CD4-positive, CD25-positive, alpha-beta regulatory T cell (primary cell): ENCODE measurements at regions not wholly inside any gene's neighbourhood (a gene's known extent, or its start where the extent isn't known, plus 50 kb on each side); places are given as distances from the start of the nearest gene placed in this dataset.
A peak's percentile ranks its signal among the peaks of the same experiment; 100 is the strongest.
"Not testable (repeated sequence)": the region's sequence is repeated elsewhere in the genome, so short reads cannot be mapped to it uniquely, and the experiment has no call there.

Source experiments
- ATAC-seq, 2 donors: fragments of 150-1000 bp; cut with Tn5 transposase; one replicate each; pipeline ENCODE4 v1.10.0; 2021; ENCODE audit warnings: low read depth in 2 of 2, moderate number of reproducible peaks in 2 of 2, moderate library complexity in 1 of 2
- DNase-seq, 3 donors: peaks; one replicate each; pipeline versions ENCODE4 v3.0.0 to v3.0.0-alpha.2; 2012 to 2022; ENCODE audit warnings: mixed read lengths in 1 of 3
- H3K27ac ChIP-seq: one replicate; pipeline ENCODE4 v1.7.0; 2013; ENCODE audit warnings: mild to moderate bottlenecking, low read length; ENCODE audit not compliant: insufficient read depth, poor library complexity, severe bottlenecking
- H3K27me3 ChIP-seq: one replicate; pipeline ENCODE4 v1.7.0; 2013; ENCODE audit warnings: low read length; ENCODE audit not compliant: control insufficient read depth, insufficient read depth
- H3K36me3 ChIP-seq: one replicate; pipeline ENCODE4 v1.7.0; 2013; ENCODE audit warnings: mild to moderate bottlenecking, low read length, moderate library complexity; ENCODE audit not compliant: control insufficient read depth, insufficient read depth
- H3K4me1 ChIP-seq: 2 replicates; pipeline ENCODE4 v1.7.0; 2013; ENCODE audit warnings: mild to moderate bottlenecking, low read length; ENCODE audit not compliant: insufficient read depth, control insufficient read depth, poor library complexity, severe bottlenecking
- H3K4me3 ChIP-seq: one replicate; pipeline ENCODE4 v1.7.0; 2013; ENCODE audit warnings: low read depth, mild to moderate bottlenecking, low read length, moderate library complexity
- H3K9me3 ChIP-seq, 2 experiments: 1 replicate in 1 of 2; 2 replicates in 1 of 2; pipeline ENCODE4 v1.7.0; 2013; ENCODE audit warnings: low read length in 2 of 2, mild to moderate bottlenecking in 1 of 2, moderate library complexity in 1 of 2; ENCODE audit not compliant: control insufficient read depth in 2 of 2
- H3K27ac Mint-ChIP-seq, 3 donors: one replicate each; pipeline ENCODE4 v1.8.0; 2020 to 2022; ENCODE audit warnings: mild to moderate bottlenecking in 3 of 3, mixed read lengths in 3 of 3, moderate library complexity in 2 of 3
- H3K27me3 Mint-ChIP-seq: one replicate; pipeline ENCODE4 v1.8.0; 2022; ENCODE audit warnings: mild to moderate bottlenecking, mixed read lengths
- H3K36me3 Mint-ChIP-seq: one replicate; pipeline ENCODE4 v1.8.0; 2020; ENCODE audit warnings: mixed read lengths
- H3K4me1 Mint-ChIP-seq, 4 donors: one replicate each; pipeline ENCODE4 v1.8.0; 2020 to 2022; ENCODE audit warnings: mixed read lengths in 4 of 4, mild to moderate bottlenecking in 1 of 4
- H3K4me3 Mint-ChIP-seq, 4 donors: one replicate each; pipeline ENCODE4 v1.8.0; 2020 to 2022; ENCODE audit warnings: mild to moderate bottlenecking in 4 of 4, mixed read lengths in 4 of 4, moderate library complexity in 3 of 4
- H3K9me3 Mint-ChIP-seq, 7 donors: one replicate each; pipeline ENCODE4 v1.8.0; 2020 to 2022; ENCODE audit warnings: mixed read lengths in 7 of 7, mild to moderate bottlenecking in 3 of 7, moderate library complexity in 2 of 7

DNA sequence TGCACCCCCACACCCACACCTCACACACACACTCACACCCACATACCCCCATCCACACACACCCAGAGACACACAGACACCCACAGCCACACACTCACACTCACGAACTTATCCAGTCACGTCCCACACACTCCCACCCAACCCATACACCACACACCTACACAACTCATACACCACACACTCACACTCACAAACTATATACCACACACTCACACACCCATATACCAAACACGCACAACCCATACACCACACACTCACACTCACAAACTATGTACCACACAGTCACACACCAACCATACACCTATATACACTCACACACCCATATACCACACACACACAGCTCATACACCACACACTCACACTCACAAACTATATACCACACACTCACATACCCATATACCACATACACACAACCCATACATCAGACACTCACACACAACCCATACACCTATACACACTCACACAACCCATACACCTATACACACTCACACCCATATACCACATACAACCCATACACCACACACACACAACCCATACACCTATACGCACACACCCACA lies 162.4 kb downstream of the TMEM121 start:
- H3K27me3 Mint-ChIP-seq, H3K27ac ChIP-seq, H3K9me3 Mint-ChIP-seq, H3K36me3 Mint-ChIP-seq, ATAC-seq, DNase-seq, H3K36me3 ChIP-seq, H3K9me3 ChIP-seq, H3K4me3 Mint-ChIP-seq, H3K4me1 ChIP-seq, H3K27me3 ChIP-seq, H3K4me3 ChIP-seq: not testable (repeated sequence)
- peak overlapping the region in 1 of 3 donors; percentile 51 for H3K27ac Mint-ChIP-seq
- peaks cover 0 to 10% (median 8%) of the 10 kb centered on the region in 4 donors for H3K4me1 Mint-ChIP-seq

DNA sequence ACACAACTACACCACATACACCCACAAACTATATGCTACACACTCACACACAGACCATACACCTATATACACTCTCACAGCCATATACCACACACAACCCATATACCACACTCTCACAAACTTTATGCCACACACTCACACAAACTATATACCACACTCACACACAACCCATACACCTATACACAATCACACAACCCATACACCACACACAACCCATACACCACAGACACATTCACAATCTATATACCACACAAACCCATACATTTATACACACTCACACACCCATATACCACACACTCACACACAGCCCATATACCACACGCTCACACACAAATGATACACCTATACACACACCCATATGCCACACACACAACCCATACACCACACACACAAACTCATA lies 163.3 kb downstream of the TMEM121 start:
- DNase-seq: no peak
- no peaks in the 10 kb centered on the region for H3K36me3 ChIP-seq
- H3K27ac ChIP-seq: no peak overlapping the region
- no peaks in the 10 kb centered on the region for H3K9me3 ChIP-seq
- H3K27ac Mint-ChIP-seq: peak overlapping the region in 1 of 3 donors; percentile 70
- H3K4me1 ChIP-seq: no peaks in the 10 kb centered on the region
- peaks cover 0 to 1% (median 0%) of the 10 kb centered on the region in 7 donors for H3K9me3 Mint-ChIP-seq
- no peaks in the 10 kb centered on the region for H3K27me3 ChIP-seq
- no peaks in the 10 kb centered on the region for H3K27me3 Mint-ChIP-seq
- H3K36me3 Mint-ChIP-seq: peaks cover 2% of the 10 kb centered on the region
- H3K4me3 ChIP-seq: no peak overlapping the region
- H3K4me3 Mint-ChIP-seq: no peak overlapping the region
- ATAC-seq: no peak
- peaks cover 0 to 11% (median 11%) of the 10 kb centered on the region in 4 donors for H3K4me1 Mint-ChIP-seq

DNA sequence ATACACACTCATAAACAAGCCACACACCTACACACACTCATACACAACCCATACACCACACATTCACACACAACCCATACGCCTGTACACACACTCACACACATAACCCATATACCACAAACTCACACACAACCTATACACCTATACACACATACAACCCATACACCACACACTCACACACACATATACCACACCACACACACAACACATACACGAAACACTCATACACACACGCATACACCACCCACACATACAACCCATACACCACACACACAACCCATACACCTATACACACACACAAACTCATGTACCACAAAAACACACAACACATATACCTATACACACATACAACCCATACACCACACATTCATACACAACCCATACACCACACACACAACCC lies 164.3 kb downstream of the TMEM121 start:
- H3K27ac Mint-ChIP-seq: peak overlapping the region in 2 of 3 donors; percentile 5 to 39
- peak overlapping the region in 1 of 4 donors; percentile 18 for H3K4me3 Mint-ChIP-seq
- Histone ChIP-seq H3K27ac (no peak overlapping the region), H3K27me3 (no peaks in the 10 kb centered on the region), H3K4me1 (no peaks in the 10 kb centered on the region), H3K4me3 (no peak overlapping the region), H3K9me3 (no peaks in the 10 kb centered on the region), H3K36me3 (no peaks in the 10 kb centered on the region)
- DNase-seq (no peak), ATAC-seq (no peak)
- peaks cover 0 to 1% (median 0%) of the 10 kb centered on the region in 7 donors for H3K9me3 Mint-ChIP-seq
- no peaks in the 10 kb centered on the region for H3K27me3 Mint-ChIP-seq
- H3K36me3 Mint-ChIP-seq: peaks cover 7% of the 10 kb centered on the region
- peaks cover 0 to 14% (median 10%) of the 10 kb centered on the region in 4 donors for H3K4me1 Mint-ChIP-seq

DNA sequence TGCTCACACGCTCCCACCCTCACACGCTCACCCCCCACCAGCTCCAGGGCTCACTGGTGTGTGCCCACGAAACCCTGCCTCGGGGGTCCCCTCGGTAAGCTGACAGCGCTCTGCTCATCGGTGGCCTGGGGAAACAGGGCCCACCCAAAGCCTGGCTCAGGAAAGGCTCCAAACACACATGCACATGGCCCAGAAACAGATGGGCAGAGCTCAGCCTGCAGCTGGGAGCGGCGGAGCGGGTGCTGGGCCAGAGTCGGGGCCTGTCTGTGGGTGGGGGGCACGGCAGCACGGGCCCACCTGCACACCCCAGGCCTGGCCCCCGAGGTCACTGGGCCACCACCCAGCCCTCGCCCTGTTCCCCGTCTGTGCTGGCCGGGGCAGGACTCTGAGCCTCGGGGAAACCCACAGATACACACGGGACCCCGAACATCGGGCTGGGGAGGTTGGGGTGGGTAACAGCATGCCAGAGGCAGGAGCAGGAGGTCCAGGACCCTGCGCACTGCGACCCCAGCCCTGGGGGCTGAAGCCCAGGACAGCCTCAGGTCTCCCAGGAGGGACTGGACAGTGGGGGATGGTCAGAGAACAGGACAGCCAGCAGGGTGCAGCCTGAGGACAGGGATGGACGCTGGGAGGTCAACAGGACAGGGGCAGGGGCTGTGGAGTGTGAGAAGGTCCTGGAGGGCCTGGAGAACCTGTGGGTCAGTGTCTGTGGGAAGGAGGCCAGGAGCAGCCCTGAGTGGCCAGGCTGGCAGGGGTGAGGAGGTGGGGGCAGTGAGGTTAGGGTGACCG lies 165.1 kb downstream of the TMEM121 start:
- H3K27me3 ChIP-seq, H3K4me3 Mint-ChIP-seq, DNase-seq, H3K9me3 ChIP-seq, H3K9me3 Mint-ChIP-seq, H3K27ac ChIP-seq, H3K36me3 ChIP-seq, H3K4me3 ChIP-seq, H3K27me3 Mint-ChIP-seq, H3K27ac Mint-ChIP-seq, H3K36me3 Mint-ChIP-seq, ATAC-seq, H3K4me1 ChIP-seq: not testable (repeated sequence)
- H3K4me1 Mint-ChIP-seq: peaks cover 0 to 14% (median 10%) of the 10 kb centered on the region in 4 donors

DNA sequence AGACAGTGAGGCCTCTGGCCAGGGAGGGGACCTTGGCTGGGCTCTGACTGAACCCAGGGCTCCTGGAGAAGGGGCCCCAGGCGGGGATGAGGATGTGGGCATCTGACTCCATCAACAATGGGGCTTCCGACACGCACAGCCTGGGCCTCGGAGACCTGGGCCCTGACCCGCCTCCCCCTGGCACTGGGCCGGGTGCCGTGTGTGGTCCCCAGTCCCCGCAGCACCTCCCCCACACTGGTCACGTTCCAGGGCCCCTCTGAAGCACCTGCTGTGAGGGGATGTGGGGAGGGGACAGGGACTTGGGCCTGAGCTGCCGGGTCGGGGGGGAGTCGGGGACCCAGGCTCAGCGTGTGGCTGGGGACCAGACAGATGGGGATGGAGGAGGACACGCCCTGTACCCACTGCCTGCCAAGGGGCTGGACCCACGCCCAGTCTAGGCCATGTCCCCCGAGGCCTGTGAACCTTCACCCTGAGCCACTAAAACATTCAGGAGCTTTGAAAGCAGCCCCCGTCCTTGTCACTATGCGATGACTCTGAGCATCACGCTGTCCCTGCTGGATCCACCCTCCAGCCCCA lies 165.8 kb downstream of the TMEM121 start:
- not testable (repeated sequence) for H3K27ac Mint-ChIP-seq, H3K9me3 Mint-ChIP-seq, H3K4me3 ChIP-seq, DNase-seq, H3K27me3 ChIP-seq, H3K36me3 Mint-ChIP-seq, H3K4me1 ChIP-seq, H3K36me3 ChIP-seq, H3K27me3 Mint-ChIP-seq, H3K27ac ChIP-seq, H3K9me3 ChIP-seq, H3K4me3 Mint-ChIP-seq
- peaks cover 0 to 14% (median 10%) of the 10 kb centered on the region in 4 donors for H3K4me1 Mint-ChIP-seq
- peak in 1 of 2 donors; percentile 10 for ATAC-seq

DNA sequence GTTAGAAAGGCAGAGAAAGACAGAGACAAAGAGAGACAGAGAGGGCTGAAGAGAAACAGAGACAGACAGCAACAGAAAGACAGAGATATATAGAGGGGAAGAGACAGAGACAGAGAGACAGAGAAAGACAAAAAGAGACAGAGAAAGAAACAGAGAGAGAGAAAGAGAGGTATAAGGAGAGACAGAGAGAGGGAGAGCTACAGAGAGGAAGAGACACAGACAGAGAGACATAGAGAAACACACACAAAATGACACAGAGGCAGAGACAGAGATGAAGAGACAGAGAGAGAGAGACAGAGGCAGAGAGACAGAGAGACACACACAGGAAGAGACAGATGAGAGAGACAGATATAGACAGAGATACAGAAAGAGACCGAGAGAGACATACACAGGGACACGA lies 168.6 kb downstream of the TMEM121 start:
- no peak overlapping the region for H3K27ac ChIP-seq
- Mint-ChIP-seq H3K36me3 (peaks cover 7% of the 10 kb centered on the region), H3K4me1 (peaks cover 0 to 14% (median 9%) of the 10 kb centered on the region in 4 donors), H3K27ac (peak overlapping the region in 1 of 3 donors; percentile 17), H3K4me3 (no peak overlapping the region), H3K9me3 (peaks cover 0 to 1% (median 0%) of the 10 kb centered on the region in 7 donors), H3K27me3 (no peaks in the 10 kb centered on the region)
- DNase-seq (no peak), ATAC-seq (no peak)
- no peaks in the 10 kb centered on the region for H3K27me3 ChIP-seq
- H3K36me3 ChIP-seq: no peaks in the 10 kb centered on the region
- H3K4me3 ChIP-seq: no peak overlapping the region
- no peaks in the 10 kb centered on the region for H3K4me1 ChIP-seq
- H3K9me3 ChIP-seq: no peaks in the 10 kb centered on the region

DNA sequence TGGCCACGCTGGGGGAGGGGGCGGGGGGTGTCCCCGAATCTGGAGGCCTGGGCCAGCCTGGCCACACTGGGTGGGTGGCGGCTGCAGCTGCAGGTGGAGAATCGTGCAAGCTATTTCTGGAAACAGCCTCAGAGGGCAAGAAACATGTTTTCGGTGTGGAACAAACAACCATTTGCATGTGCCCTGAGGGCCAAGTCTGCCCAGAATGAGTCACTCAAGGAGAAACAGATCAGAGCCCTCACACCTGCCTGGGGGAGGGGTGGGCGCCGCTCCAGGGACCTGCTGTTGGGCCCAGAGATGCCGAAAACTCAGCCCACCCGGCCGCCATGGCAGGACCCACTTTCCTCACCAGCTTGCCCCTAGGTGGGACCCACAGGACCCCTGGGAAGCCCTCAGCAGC lies 170.0 kb downstream of the TMEM121 start:
- H3K4me1 ChIP-seq, H3K9me3 ChIP-seq, DNase-seq, H3K36me3 Mint-ChIP-seq, H3K27ac Mint-ChIP-seq, H3K27me3 ChIP-seq, H3K27me3 Mint-ChIP-seq, H3K4me3 ChIP-seq, H3K4me3 Mint-ChIP-seq, H3K27ac ChIP-seq, H3K9me3 Mint-ChIP-seq, H3K36me3 ChIP-seq: not testable (repeated sequence)
- peaks cover 6 to 22% (median 11%) of the 10 kb centered on the region in 4 donors for H3K4me1 Mint-ChIP-seq
- peak in 1 of 2 donors; percentile 35 for ATAC-seq
